ENCODE measurements at regions not wholly inside any gene's neighbourhood (a gene's known extent, or its start where the extent isn't known, plus 50 kb on each side); places are given as distances from the start of the nearest gene placed in this dataset.

DNA sequence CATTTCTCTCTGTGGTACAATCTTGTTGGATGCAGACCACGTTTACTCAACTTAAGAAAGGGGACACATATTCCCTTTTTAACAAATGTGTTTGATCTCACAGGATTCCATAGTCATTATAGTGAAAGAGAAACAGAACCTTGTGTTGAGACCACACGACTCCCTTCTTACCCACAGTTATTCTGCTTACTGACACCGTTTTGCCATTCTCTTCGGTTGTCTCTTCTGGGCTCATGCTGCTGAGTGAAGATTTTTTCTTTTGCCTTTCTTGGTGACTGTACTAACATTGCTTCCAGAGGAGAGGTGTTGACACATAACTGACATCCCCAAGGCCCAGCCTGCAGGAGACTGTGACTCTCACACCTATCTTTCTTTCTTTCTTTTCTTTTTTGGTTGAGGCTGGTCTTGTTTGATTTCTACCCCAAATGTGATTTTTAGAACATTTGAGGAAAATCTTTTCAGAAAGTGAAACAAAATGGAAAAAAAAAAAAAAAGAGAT lies 61.2 kb upstream of the OTOGL start:
- H3K79me2 ChIP-seq (ENCODE audit: insufficient read depth, low read length) = no peaks in the 10 kb centered on the region
- H2AK5ac ChIP-seq (ENCODE audit: insufficient read length, low read length) = no peak overlapping the region
- H3K4me2 ChIP-seq (ENCODE audit: insufficient read depth, insufficient read length, low read length) = no peak overlapping the region
- H3K18ac ChIP-seq (ENCODE audit: insufficient read length, low read depth, low read length) = no peak overlapping the region
- H4K8ac ChIP-seq (replicated peaks; ENCODE audit: insufficient read length, low read depth, low read length) = no peak overlapping the region
- H4K20me1 ChIP-seq (ENCODE audit: control insufficient read depth, insufficient read depth, insufficient read length) = no peaks in the 10 kb centered on the region
- Mint-ChIP-seq H3K4me1 (peaks cover 4% of the 10 kb centered on the region in 2 experiments; a peak in 3 of 4 replicates), H3K36me3 (ENCODE audit: insufficient read depth in 1 of 3, low read depth in 3 of 3) (no peaks in the 10 kb centered on the region), H3K27me3 (ENCODE audit: low read depth) (peaks cover 29% of the 10 kb centered on the region), H3K27ac (no peak overlapping the region), H3K9me3 (no peaks in the 10 kb centered on the region), H3K4me3 (no peak overlapping the region)
- H2BK15ac ChIP-seq (ENCODE audit: low read depth, low read length) = no peak overlapping the region
- no peaks in the 10 kb centered on the region for H3K9me3 ChIP-seq (ENCODE audit: control insufficient read depth, low read depth, low read length)
- H3K27ac ChIP-seq (ENCODE audit: insufficient read length, low read depth, low read length) = no peak overlapping the region
- no peak overlapping the region for H2AFZ ChIP-seq (ENCODE audit: low read length)
- H2BK20ac ChIP-seq (ENCODE audit: low read depth, low read length, poor library complexity, severe bottlenecking) = no peak overlapping the region
- no peaks in the 10 kb centered on the region for H3K79me1 ChIP-seq (ENCODE audit: insufficient read depth, low read depth, low read length, poor library complexity, severe bottlenecking)
- H3T11ph ChIP-seq (ENCODE audit: low read length) = no peak overlapping the region
- no peak overlapping the region for H4K5ac ChIP-seq (ENCODE audit: insufficient read length, low read depth, low read length)
- no peak for DNase-seq
- H2BK5ac ChIP-seq (ENCODE audit: insufficient read length, low read length) = no peak overlapping the region
- H3K23me2 ChIP-seq (ENCODE audit: insufficient read length, low read depth, low read length, poor library complexity, severe bottlenecking) = no peaks in the 10 kb centered on the region
- H3K14ac ChIP-seq (ENCODE audit: insufficient read depth, low read length) = no peak overlapping the region
- H2BK120ac ChIP-seq (ENCODE audit: low read depth, low read length, poor library complexity, severe bottlenecking) = no peak overlapping the region
- H3K4me1 ChIP-seq (ENCODE audit: insufficient read depth, low read length) = no peaks in the 10 kb centered on the region
- no peak overlapping the region for H4K91ac ChIP-seq (ENCODE audit: insufficient read length, low read depth, low read length)
- no peak overlapping the region for H3K56ac ChIP-seq (ENCODE audit: insufficient read length, low read depth, low read length)
- no peak overlapping the region for H3K9ac ChIP-seq (ENCODE audit: extremely low read depth, insufficient read length, low read length)
- no peak overlapping the region for H2BK12ac ChIP-seq (ENCODE audit: insufficient read length, low read depth, low read length)
- no peak overlapping the region for H3K23ac ChIP-seq (ENCODE audit: insufficient read length, low read depth, low read length)
- no CpG with 5 or more reads among the region's 4 CpGs for WGBS (ENCODE audit: extremely low coverage, insufficient read length, low lambda C conversion rate)
- no peak overlapping the region for H3K4ac ChIP-seq (ENCODE audit: low read depth, low read length)
- H3K27me3 ChIP-seq (ENCODE audit: insufficient read depth, low read length) = no peaks in the 10 kb centered on the region
- TF ChIP-seq, protein P1, sequence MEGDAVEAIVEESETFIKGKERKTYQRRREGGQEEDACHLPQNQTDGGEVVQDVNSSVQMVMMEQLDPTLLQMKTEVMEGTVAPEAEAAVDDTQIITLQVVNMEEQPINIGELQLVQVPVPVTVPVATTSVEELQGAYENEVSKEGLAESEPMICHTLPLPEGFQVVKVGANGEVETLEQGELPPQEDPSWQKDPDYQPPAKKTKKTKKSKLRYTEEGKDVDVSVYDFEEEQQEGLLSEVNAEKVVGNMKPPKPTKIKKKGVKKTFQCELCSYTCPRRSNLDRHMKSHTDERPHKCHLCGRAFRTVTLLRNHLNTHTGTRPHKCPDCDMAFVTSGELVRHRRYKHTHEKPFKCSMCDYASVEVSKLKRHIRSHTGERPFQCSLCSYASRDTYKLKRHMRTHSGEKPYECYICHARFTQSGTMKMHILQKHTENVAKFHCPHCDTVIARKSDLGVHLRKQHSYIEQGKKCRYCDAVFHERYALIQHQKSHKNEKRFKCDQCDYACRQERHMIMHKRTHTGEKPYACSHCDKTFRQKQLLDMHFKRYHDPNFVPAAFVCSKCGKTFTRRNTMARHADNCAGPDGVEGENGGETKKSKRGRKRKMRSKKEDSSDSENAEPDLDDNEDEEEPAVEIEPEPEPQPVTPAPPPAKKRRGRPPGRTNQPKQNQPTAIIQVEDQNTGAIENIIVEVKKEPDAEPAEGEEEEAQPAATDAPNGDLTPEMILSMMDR (conservative IDR thresholded peaks at IDR 0.05) = no peak
